HG03103 (cell line): ENCODE measurements at regions not wholly inside any gene's neighbourhood (a gene's known extent, or its start where the extent isn't known, plus 50 kb on each side); places are given as distances from the start of the nearest gene placed in this dataset.
"Not testable (repeated sequence)": the region's sequence is repeated elsewhere in the genome, so short reads cannot be mapped to it uniquely, and the experiment has no call there.

ENCODE experiments used
- ATAC-seq: cut with Tn5 transposase; IDR thresholded peaks from one replicate; pipeline ENCODE4 v1.9.1; 2021; ENCODE audit warnings: low read depth; ENCODE audit not compliant: unreplicated experiment

DNA sequence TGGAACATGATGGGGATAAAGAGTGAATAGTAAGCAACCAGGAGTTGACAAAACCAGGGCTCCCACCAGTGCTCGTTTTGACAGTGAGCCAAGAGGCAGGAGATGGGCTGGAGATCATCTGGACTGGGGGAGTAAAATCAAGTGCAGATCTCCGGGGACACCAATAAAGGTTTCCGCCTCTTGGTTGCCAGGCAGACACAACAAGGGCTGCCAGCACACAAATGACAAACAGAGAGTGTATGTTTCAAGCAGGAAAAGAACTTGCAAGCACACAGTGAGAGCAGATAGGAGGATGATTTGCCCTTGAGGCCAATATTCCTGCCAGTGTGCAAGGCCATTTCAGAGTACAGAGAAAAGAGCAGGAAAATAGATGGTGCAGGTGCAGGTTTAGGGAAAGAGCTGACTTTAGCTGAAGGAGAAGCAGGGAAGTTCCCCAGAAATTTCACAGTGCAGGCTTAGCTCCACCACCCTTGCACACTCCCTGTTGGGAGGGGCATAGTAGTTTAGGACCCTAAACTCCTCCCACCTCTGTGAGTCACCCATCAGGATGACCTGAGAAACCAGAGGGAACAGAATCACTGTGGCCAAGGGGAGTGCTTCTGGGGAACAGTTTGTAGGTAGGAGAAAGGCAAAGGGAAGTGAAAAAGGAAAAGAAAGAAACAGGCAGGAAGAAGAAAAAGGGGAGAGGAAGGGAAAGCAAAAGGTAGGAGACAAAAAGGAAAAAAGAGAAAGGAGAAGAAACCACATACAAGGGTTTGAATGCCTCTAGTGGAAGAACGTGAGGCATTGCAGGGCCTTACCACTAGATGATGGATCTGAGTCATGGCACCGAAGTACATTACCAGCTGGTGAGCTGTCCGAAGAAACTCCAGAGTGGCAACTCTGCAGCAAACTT lies 404.4 kb downstream of the SLC6A15 start:
- peak; percentile 70 for ATAC-seq

DNA sequence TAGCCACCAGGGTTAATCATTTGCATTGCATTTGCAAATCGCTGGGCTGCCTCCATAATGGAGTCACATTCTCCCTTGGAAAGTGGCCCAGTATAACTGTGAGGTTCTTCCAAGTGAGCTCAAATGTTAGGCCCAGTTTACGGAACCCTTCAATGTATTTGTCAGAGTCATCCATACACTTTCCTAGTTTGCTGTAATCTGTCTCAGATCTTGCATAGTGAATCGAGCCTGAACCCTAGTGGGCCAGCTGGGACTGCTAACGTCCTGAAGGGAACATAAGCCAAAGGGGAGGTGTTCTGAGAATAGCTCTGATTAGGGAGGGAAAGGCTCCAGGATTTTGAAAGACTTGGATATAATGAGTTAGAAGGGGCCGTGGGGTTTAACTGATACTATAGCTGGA lies 406.3 kb downstream of the SLC6A15 start:
- no peak for ATAC-seq

DNA sequence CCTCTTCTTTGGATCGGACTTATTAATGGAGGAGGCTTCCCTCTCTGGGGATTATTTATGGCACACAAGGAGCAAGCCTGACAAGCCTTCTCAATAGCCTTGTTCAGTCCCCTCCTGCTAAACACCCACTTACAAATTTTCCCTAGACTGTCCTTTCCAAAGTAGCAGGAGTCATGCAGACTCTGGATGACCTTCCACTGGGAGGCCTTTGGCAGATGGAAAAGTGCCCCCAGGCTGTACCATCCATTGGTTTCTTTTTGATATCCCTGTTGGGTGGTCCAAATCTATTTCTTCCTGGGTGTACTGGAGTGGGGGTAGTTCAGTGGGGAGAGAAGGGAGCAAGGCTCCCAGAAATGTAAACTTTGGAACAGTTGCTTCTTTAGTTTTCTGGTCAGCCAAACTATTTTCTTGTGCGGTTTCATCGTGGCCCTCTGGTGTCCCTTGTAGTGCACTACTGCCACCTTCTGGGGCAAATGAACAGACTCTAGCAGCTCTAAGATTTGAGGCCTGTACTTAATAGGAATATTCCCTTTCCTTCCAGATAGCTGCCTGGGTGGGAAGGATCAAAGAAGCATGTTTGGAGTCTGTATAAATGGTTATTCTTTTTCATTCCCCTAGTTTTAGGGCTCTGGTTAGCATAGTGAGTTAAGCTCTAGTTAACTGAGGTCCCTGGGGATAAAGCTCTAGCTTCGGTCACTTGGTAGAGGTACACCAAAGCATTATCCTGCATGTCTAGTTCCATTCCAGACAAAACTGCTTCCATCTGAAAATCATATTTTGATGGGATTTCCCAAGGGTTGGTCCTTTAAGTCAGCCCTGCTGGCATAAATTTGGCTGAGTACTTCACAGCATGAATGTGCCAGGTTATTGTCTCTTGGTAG lies 409.5 kb downstream of the SLC6A15 start:
- ATAC-seq = peak; percentile 88

DNA sequence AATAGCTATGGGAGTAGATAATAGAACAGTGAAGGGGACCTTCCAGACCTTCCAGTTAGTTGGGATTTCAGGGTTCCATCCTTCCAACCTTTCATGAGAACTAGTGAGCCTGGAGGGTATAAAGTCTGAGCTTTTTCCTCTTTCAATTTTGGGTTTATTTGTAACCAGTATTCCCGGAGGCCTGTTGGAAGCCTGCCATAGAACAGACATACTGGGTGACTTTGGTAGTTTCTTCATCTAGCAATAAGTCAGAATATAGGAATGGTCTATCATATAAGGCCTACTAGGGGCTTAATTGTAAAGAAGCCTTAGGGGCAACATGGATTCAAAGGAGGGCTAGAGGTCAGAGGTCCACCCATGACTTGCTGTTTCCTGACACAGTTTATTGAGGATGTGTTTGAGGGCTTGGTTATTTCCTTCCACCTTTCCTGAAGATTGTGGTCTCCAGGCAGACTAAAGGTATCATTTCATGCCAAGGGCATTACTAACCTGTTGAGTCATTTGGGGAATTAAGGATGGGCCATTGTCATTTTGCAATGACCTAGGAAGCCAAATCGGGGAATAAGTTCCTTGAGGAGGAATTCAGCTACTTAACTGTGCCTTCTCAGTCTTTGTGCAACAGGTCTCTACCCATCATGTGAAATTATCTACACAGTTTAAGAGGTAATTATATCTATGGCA lies 410.3 kb downstream of the SLC6A15 start:
- no peak for ATAC-seq

DNA sequence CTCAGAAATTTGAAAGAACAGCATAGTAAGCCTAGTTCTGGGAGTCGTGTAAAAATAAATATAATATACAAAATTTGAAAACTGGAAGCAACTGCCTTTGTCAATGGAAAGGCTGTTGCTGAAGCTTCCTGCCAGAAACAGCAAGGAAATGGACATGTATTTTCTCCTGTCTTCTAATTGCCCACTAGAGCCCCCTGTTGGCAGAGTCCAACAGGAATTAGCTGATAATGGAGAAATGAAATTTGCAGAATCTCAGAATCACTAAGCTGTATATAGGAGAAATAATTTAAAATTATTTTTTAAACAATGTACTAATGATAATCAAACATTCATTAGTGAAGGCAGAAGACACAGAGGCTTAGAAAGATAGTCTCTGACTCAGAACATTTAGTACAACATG lies 414.8 kb downstream of the SLC6A15 start:
- no peak for ATAC-seq

DNA sequence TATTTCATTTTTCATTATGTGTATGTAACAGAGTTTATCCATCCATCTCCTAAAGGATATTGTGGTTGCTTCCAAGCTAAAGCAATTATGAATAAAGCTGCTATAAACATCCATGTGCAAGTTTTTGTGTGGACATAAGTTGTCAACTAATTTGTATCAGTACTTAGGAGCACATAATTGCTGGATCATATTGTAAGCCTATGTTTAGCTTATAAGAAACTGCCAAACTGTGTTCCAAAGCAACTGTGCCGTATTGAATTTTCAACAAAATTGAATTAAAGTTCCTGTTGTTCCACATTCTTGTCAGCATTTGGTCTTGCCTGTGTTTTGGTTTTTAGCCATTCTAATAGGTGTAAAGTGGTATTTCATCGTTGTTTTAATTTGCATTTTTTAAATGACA lies 416.9 kb downstream of the SLC6A15 start:
- ATAC-seq = no peak

DNA sequence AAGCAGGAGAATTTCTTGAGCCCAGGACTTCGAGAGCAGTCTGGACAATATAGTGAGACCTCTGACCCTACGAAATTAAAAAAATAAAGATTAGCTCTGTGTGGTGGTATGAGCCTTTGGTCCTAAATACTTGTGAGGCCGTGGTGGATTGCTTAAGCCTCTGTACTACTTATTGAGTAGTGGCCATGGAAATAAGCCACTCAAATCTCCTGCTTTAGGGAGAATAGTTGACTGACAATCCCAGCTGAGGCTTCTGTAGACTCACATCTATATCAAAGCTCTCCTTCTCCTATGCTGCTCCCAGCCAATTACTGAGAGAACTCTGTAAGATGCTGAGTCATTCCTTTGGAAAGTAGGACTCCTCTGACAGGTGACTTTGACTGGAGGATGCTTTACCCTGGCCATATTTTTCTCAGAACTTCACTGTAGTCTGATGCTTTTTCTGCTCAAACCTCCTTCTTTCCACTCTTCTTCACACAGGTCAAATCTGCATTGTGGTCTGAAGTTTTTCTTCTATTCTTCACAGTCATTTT lies 420.2 kb downstream of the SLC6A15 start:
- ATAC-seq = no peak

DNA sequence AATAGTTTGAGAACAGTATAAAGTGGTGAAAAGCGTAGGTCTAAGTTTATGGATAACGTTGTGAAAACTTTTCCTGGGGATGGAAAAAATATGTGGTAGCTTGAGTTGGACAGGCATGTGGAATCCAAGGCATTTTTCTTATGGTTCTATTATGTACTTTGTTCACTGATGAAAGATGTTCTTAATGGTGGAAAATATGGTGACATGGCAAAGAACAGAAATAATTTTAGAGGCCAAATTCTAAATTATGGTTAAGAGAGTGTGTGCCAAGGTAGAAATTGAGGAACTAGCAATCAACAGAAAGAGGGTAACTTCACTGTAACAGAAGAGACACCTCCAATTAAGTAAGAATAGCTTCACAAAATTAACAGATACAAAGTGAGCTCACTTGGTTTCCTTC lies 427.8 kb downstream of the SLC6A15 start:
- ATAC-seq = no peak

DNA sequence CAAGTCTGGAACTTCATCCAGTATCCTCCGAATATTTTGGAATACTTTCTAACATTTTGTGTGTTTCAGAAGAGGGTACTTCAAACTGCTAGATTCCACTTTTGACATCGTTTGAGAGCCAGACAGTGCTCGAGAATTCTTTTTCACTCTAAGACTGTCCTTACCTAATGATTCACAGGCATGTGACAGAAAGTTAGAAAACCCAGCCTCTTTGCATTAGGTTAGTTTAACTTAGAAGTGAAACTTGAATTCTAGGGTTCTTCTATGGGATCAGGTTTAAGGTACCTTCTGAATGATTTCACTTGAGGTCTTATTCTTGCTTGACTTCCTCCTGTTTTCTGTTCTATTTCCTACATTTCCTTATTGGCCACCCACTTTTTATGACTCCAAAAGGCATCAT lies 431.8 kb downstream of the SLC6A15 start:
- ATAC-seq = no peak

DNA sequence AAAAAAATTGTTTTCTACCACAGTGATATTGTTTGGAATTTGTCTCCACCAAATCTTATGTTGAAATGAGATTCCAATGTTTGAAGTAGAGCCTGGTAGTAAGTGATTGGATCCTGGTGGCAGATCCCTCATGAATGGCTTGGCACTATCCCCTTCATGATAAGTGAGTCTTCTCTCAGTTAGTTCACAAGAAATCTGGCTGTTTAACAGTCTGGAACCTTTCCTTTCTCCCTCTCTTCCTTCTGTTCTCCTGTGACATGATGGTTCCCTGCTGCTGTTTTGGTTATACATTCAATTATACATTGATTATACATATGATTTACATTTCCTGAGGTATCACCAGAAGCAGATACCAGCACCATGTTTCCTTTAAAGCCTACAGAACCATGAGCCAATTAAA lies 442.2 kb downstream of the SLC6A15 start:
- no peak for ATAC-seq

DNA sequence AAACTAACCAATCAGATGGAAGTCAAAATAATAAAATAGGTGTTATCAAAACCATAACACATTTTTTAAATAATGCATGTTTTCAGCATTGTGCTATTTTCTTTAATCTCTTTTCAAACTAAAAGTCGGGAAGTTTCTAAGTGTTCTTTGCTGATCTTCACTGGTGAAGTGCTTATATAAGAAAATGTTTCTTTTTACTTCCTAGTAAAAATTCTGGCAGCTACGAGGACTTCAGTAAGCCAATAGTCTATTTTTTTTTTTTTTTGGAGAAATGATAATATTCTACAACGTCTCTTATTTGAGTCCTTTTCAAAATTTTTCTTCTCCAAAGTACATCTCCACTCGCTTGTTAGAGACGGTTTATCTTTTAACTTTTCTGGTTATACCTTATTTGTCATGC lies 448.0 kb downstream of the SLC6A15 start:
- ATAC-seq = no peak

DNA sequence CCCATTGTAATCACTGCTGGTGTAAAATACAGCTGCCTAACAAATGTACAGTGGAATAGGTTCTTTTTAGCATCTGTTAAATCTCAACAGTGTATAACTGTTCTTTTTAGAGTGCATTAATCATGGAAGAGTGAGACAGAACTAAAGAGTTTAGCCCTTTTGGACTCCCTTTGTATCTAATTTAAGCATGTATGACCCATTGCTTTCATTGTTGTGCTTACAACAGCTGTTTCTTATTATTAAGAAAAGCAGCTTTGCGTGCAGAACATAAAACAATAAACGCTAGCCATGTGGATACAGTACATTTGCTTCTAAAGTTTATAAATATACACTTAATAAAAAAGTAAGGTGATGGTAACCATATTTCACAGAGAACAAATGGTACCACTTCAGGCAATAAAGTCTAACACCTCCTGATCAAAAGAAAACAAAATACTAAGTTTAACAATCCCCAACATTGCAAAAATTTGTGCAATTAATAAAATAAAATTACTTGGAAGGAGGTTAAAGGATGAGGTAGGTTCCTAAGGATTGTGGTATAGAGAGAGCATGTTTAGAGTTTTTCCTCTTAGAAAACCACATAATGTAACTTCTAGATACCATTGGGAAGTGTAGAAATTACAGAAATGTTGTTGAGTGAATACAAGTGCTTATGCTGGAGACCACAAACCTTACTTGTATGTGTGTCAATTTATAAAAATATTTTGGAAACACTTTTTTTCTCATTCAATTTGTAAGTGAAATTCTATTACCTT lies 448.7 kb downstream of the SLC6A15 start:
- no peak for ATAC-seq

DNA sequence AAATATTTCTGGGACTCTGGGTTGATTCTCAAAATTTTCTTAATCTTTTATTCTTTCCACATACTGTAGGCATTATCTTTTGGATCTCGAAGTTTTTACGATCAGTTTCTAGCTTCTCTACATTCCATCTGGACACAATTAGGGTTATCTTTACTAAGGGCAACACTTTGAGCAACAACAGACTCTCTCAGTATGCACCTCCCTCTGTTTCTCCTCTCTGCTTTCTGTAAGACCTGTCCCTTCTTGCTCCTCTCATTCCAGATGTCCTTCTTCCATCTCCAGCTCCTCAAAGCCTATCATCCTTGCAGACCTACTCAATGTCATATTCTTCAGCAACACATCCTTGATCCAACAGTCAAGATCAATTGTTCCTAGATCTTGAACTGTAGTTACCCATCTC lies 457.0 kb downstream of the SLC6A15 start:
- ATAC-seq = no peak

DNA sequence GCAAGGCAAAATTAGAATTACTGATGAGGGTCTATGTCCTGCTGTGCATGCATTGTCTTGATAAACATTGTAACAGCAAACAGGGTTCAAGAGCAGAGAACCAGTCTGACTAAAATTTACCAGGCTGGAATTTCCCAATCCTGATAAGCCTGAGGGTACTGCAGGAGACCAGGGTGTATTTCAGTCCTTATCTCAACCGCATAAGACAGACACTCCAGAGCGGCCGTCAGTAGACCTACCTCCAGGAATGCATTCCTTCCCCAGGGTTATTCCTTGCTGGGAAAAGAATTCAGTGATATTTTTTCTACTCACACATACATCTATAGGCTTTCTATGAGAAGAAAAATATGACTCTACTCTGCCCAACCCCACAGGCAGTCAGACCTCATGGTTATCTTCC lies 466.1 kb downstream of the SLC6A15 start:
- not testable (repeated sequence) for ATAC-seq

DNA sequence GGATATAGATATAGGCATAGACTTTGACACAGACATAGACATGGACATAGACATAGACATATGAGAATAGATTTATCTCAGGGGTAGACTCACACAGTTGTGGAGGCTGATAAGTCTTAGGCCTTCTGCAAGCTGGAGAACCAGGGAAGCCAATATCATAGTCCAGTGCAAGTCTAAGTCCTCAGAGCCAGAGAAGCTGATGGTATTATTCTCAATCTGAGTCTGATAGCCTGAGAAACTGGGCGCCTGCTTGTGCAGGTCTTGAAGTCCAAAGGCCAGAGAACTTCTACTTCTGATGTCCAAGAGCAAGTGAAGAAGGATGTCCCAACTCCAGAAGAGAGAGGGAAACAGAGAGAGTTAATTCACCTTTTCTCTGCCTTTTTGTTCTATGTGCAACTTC lies 476.5 kb downstream of the SLC6A15 start:
- ATAC-seq = no peak

DNA sequence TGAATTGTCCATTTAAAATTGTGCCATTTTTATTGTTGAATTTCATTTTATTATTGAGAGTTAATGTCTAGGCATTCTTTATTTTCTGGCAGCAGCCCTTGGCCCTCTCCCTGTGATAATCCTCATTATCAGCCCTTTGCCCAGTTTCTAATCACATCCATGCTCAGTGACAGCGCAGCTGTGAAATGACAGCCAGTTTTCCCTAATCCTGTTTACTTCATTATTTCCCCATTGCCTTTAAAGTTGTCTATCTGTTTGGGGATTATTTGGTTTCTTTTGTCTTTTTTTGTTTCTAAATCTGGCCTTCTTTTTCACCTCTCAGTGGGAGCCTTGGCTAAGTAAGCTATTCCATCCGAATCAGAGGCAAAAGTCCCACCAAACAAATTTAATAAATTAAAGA lies 476.9 kb downstream of the SLC6A15 start:
- ATAC-seq = no peak

DNA sequence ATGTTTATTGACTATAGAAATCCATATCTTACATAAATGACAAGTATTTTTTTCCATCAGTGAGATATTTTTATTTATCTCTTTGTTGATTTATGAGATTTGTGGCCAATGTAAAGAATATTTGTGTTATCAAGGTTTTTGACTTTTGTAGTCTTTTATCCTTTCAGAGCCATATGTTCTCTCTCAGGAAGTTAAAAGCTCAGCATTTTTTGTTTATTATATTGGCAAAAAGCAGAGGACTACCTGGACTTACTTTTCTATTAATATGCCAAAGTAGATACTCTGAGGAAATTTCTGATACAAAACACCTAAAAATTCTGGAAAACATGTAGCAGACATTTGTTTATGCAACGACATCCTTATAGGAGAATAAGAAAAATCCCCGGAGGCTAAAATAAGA lies 490.3 kb downstream of the SLC6A15 start:
- ATAC-seq = no peak

DNA sequence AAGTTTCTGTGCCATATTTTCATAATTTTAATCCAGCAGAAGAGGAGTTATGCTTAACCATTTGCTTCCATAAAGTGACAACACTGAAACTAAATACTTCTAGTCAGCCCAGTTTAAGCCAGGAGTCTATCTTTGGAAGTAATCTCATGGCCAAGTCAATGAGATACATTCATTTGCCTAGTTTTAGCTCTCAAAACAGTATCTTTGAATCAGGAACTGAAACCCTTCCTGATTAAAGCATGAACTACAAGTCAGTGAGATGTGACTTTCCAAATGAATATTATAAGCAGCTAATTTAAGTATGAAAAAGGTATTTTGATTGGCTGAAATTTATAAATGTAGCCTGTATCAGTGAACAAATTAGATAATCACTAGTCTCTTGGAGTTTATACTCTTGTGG lies 491.5 kb downstream of the SLC6A15 start:
- ATAC-seq = peak; percentile 76

DNA sequence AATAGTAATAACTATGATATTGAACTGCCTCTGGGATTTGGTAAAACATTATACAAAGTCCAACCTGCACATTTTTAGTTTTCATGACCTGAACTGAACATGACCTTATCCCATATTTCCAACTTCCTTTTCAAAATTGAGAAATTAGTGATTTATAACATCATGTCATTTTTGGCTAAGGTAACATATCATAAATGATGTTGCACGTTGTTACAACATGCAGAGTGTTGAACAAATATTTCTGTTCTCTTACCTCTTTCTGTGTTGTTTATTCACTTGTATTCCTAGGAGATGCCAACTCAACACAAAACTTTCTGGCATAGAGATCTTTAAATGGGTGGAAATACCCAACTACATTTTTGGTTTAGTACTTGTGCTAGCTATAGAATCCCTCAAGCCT lies 496.0 kb downstream of the SLC6A15 start:
- ATAC-seq = no peak

DNA sequence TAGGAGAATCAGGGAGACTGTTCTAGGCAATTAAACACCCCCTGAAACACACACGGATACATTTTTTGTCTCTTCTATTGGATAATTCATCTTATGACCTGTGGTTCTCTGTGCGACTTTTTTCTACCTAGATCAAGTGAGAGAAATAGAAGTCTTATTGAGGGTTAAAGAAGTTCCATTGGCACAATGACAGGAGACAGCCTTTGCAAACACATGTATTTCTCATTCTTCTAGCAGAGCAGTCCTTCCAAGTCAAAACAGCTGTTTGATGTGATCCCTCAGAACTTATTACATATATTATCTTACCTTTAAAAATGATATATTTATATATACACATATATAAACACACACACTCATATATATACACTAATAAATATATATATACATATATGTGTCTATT lies 496.7 kb downstream of the SLC6A15 start:
- ATAC-seq = no peak
